Activated CD4-positive, alpha-beta T cell treated with anti-CD3 and anti-CD28 coated beads for 48 hours (primary cell): ENCODE measurements at regions not wholly inside any gene's neighbourhood (a gene's known extent, or its start where the extent isn't known, plus 50 kb on each side); places are given as distances from the start of the nearest gene placed in this dataset.
"Not testable (repeated sequence)": the region's sequence is repeated elsewhere in the genome, so short reads cannot be mapped to it uniquely, and the experiment has no call there.

ENCODE experiments used
- DNase-seq: peaks from one replicate; pipeline ENCODE4 v3.0.0-alpha.2; 2020

DNA sequence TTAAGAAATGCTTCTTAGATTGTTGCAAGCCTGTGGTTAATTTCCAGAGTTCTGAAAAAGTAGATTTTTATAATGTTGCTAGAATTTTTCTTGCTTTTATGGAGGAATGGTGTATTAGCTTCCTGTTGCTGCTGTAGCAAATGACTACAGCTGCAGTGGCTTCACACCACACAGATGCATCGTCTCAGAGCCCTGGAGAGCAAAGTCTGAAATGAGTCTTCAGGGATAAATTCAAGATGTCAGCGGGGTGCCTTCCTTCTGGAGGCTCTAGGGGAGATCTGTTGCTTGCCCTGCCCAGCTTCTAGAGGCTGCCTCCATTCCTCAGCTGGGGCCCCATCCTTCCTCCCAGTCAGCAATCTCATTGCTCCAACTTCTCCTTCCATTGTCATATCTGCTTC, 187.8 kb downstream of the ZNF516 start:
- no peak for DNase-seq

- peak; percentile 18 for DNase-seq
Measured at GRCh38 chr18:76306685-76307292, 188.3 kb downstream of the ZNF516 start.

DNA sequence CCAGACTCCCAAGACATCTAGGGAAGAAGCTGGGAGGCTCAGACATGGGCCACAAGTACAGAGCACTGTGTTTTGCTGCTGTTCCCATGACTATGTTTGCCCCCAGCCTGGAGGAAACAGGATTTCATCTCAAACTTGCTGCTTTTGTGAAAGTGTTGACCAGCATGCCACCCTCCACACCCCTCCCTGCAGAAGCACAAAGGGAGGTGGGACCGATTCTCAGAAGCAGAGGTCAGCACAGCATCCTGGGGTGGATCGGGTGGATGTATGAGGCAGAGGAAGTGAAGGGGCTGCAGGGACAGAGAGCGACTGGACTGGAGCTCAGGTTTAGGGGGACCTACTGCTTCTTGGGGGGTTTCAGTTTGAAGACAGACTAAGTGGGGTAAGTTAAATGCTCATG, 209.2 kb downstream of the ZNF516 start:
- DNase-seq: no peak

GRCh38 chr18:76281565-76281964, 213.5 kb downstream of the ZNF516 start:
- DNase-seq: no peak

- no peak for DNase-seq
Measured at GRCh38 chr18:76277801-76278200, 217.2 kb downstream of the ZNF516 start.

DNA sequence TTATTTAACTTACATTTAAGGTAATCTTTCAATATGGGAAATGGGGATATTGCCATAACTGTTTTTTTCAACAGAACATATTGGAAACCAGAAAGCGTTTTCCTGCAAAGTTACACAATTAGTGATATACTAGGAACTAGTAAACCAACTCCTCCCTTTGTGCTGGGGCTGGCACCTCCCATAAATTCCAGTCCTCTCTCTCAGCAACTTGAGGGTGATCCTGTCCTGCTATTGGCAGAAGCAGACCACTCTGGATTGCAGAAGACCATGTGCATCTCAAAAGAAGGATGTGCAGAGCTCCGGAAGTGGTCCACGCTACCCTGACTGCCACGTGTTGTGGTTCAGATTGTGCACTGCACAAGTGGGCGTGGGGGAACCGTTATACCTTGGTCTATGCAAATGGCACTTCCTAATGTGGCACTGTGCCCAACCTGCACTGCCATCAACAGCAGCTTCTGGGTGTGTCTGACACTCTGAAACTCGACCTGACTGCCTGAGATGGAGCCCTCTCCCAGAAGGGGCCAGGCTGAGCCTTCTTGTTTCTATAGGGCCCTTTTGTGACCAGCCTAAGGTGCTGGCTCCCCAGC, 219.2 kb downstream of the ZNF516 start:
- DNase-seq: no peak

DNA sequence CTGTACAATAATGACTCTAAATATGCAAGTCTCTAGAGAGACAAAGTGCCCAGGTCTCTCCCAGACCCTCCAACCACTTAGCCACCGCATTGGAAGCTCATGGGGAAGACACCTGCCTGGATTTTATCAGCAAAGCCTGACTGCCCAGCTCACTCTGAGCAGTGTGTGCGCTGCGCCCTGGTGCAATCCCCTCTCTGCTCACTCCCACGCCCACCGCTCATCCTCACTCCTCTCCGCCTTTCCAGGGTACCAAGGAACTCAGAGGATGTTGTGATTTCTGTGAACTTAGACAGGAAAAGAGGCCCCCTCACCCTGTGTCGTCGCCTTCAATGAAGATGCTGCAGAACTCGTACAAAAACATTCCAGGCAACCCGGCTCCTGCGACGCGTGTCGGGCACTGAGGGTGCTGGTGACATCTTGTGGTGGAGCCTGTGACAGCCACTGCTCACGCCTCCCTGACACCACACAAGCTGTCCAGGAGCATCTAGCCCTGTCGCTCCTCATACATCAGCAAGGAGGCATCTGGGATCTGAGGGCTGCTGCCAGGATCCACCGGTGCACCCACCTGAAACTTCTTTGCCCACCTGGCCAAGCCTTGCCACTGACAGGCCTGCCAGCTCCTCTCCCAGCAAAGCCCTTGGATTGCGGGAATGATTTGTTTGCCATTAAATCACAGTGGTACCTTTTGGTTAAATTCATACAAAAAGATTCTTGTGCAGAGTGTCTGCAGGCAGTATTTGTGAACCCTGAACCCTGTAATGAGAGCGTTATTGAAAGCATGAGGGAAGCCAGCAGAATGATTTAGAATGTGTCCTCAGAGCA, 220.4 kb downstream of the ZNF516 start:
- DNase-seq: peak; percentile 18

DNA sequence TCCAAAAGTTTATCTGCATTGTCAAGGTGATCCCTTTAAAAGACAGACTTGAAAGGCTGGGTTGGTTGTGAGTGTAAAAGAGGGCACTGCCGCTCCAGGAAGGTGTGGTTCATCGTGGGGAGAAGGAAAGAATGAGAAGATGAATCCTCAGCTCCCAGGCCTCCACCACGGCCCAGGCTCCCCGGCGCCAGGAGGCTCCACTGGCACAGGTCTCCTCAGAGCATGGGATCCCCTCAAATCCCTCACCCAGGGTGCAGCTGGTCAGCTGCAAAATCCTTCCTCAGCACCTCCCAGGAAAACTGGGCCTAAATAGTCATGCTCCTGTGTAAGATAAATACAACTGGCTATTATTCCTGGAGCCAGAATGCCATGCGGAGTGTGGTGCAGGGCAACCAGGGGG, 221.1 kb downstream of the ZNF516 start:
- no peak for DNase-seq

DNA sequence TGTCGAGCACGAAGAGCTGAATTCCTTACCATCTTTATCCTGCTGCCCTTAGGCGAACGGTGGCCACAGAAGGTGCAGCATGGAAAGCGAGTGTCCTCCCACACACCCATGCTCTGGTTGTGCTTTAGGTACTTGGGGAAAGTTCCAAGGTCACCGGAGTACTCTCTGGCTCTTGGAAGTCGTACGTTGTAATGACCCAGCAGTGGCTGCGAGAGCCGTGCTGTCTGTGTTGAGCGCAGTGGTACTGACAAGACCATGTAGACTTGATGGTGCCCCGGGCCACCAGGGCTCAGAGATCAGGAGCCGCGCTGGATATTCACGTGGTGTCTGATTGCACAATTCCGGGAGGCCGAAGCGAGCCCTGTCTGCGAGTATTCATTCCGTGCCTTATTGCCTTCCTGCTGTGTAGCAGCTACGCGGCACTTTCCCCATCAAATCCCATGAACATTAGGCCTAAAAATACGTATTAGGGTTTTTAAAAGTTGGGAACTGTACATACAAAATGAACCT, 222.0 kb downstream of the ZNF516 start:
- DNase-seq: no peak

- DNase-seq: not testable (repeated sequence)
Measured at GRCh38 chr18:76267423-76267822, 227.6 kb downstream of the ZNF516 start.

- DNase-seq: no peak
Measured at GRCh38 chr18:76266236-76266991, 228.6 kb downstream of the ZNF516 start.

DNA sequence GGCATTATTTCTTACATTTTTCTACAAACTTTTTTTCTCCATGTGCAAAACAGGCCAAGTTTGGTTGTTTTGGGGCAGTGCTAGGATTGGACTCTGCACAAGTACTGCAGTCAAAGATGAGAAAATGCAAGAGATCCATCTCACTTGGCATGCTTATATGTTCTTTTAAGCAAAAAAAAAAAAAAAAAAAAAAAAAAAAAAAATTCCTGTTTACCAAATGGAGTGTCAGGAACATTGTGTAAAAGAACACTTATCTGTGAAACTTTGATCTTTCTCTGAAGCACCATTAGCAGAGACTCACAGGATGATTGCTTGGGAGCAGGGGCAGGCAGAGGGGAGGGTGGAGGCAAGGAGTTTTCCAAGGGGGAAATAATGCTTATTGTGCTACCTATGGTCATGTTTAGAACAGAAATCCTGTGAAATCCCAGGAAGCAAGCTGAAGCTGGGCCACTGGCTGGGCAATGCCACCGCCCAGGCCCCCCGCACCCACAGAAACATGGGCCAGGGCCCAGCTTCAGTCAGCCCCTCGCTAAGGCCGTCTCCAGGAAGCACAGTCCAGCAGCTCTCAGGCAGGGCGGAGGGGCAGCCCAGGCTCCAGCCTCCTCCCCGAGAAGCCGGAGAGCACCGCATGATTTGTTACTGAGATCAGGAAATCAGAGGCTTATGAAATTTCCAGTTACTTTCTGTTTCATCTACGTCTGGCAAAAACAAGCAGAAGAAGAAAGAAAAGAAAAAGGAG, 229.4 kb downstream of the ZNF516 start:
- DNase-seq: no peak

DNA sequence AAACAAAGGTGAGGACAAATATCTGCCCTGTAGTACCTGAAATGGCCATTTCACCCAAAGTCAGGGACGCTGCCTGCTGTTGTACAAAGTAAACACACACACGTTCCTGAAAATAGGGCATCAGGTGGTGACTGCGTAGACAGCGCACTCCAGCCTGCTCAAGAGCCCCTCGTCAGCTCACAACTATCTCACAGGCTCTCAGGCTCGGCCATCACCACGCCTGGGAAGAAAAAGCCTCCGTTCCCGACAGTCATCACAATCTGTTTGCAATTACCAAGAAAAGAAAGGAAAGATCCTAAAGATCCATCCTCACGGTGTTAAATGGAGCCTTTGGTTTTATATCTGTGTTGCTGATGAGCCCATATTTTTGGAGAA, 230.2 kb downstream of the ZNF516 start:
- no peak for DNase-seq

GRCh38 chr18:76264198-76264875, 230.7 kb downstream of the ZNF516 start:
- DNase-seq: no peak

GRCh38 chr18:76263046-76264005, 231.7 kb downstream of the ZNF516 start:
- DNase-seq: no peak

GRCh38 chr18:76260941-76261472, 234.0 kb downstream of the ZNF516 start:
- DNase-seq: no peak

GRCh38 chr18:76259711-76260110, 235.3 kb downstream of the ZNF516 start:
- DNase-seq: no peak

- DNase-seq: no peak
Measured at GRCh38 chr18:76259096-76259495, 235.9 kb downstream of the ZNF516 start.

- DNase-seq: no peak
Measured at GRCh38 chr18:76258209-76258608, 236.8 kb downstream of the ZNF516 start.

- DNase-seq: no peak
Measured at GRCh38 chr18:76255070-76255683, 239.9 kb downstream of the ZNF516 start.
